GM19043 (cell line): ENCODE measurements at regions not wholly inside any gene's neighbourhood (a gene's known extent, or its start where the extent isn't known, plus 50 kb on each side); places are given as distances from the start of the nearest gene placed in this dataset.
A peak's percentile ranks its signal among the peaks of the same experiment; 100 is the strongest.

Source experiments
- ATAC-seq: cut with Tn5 transposase; IDR thresholded peaks from one replicate; pipeline ENCODE4 v1.9.1; 2021; ENCODE audit warnings: low read depth; ENCODE audit not compliant: unreplicated experiment

DNA sequence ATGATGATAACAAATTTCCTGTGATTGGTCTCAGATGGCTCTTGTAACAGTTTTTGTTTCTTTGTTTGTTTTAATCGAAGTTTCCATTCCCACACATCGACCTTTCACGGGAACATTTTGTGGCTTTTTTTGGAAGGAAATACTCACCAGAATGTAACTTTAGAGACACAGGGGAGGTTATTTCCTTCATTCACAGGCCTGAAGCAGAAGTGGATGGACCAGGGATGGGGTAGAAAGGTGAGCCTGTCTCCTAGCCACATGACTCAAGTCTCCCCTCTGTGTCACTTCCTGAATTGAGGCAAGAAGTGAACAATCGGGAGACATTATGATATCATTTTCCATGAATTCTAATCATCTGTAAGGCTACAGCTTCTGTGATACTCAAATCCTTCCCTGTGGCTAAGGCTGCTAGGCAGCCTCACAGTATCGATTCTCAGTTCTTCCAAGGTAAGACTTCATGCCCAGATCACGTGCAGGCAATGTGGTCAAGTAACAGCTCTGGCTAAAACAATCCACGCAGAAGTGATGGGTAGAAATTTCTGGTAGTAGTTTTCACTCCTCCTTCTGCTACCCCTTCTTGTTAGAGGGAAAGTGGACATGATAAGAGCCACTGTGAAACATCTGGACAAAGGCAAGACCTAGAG is 203.9 kb upstream of the NEBL start:
- no peak for ATAC-seq

- ATAC-seq, result no peak
These were observed 203.1 kb upstream of the NEBL start for GRCh38 chr10:21100190-21100589.

DNA sequence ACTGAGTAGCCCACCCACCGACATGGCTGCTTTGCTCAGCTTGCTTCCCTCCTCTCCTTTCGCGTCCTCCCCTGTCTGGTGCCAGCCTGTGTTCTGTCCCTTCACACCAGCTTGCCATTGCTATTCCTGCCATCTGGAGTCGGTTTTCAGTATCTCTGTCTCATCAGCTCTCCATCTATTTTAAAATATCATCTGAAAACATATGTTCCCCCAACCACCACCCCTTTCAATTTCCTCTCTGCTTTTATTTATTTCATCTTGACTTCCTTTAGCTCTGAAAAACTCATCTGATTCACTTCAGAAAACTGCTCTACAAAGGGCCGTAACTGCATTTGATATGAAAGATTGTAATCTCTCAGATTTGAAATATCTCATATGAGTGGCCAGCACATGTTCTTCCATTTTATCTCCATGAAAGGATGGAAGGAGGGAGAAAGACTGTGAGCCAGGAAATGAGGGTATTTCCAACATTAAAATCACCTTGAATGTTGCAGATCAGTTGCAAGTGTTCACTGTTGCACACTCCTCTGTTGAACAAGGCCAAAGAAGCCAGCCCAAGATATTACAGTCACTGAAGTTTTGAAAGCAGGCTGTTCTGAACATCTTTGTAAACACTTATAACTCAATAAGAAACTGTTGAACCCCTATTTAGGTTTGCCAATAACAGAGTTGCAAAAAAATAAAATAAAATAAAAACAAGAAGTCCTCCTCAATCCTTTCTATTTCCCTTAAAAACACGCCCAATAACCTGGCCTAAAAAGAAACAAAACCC is 202.4 kb upstream of the NEBL start:
- no peak for ATAC-seq

GRCh38 chr10:21097926-21098355 is 200.8 kb upstream of the NEBL start:
- no peak for ATAC-seq

DNA sequence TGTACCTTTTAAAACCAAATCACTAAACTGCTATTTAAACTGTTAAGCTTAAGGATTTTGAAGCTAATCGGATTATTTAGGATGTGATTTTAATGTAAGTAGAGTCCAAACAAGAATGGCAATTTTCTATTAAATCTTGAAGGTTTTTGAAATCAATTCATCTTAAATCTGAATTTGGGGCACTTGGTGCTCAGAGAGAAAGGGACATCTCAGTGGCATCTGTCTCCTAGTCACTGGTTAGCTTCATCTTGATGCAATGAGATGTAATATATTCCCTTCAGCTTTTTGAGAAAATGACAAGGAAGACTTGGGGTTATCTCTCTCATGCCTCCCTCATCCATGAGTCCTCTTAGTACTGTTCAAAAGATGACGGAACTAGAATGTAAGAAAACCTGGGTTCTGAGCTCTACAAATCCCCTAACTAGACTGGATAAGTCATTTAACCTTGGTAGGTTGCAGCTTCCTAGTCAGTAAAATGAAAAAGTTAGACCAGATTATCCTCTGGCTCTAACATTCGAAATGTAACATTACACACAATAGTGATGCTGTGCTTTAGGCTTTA is 198.5 kb upstream of the NEBL start:
- ATAC-seq, result no peak

DNA sequence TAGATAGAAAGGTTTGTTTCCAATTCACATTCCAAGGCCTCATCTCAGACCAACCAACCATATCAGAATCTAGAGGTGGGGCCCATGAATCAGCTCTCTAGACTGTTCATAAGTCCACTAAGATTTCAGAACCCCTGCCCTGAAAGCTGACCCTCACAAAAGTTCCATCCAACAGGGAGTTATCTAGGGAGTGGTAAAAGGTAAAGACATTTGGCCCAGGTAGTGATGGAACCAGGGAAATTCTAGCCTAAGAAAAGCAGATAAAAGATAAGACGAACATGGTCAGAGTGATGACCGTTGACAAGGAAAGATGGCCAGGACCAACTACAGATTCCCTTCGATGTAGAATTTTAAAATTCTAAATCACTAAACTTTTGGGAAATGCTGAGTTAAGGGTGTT is 198.0 kb upstream of the NEBL start:
- no peak for ATAC-seq

DNA sequence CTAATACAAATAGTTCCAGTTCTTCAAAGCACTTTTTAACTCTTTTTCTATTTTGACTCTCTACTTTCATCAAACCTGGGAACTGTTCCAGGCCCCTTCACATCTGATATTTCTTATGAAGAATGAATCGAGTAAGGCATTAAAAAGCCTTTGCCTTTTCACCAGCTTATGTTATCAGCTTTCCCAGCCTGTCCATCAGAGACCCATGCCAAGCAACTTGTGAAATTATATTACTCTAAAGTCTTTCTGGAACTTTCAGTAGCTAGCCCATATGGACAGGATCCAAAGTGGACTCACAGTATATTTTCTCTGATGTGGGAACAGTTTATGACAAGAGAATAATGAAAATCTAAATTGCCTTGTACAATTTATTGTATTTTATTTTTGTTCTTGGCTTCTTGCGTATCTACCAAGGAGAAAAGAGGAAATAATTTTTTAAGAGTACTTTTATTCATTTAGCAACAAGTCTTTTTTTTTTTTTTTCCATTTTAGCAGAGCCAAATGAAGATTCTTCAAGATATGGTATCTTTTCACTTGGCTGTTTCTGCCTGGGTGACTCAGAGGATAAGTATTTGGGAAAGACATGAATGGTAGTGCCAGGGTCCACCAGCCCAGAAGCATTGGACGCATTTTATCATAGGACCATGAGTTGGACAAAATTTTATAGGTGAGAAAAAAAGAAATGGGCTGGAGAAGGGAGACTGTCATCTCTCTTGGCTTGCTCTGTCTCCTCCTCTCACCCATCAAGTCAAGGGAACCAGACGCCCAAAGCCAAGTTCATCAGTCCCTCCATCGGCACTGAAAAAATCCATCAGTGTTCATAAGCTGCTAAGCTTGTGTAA is 195.8 kb upstream of the NEBL start:
- no peak for ATAC-seq

- ATAC-seq, result no peak
These were observed 193.5 kb upstream of the NEBL start for GRCh38 chr10:21090609-21091082.

- ATAC-seq, result no peak
These were observed 190.4 kb upstream of the NEBL start for GRCh38 chr10:21087476-21087875.

DNA sequence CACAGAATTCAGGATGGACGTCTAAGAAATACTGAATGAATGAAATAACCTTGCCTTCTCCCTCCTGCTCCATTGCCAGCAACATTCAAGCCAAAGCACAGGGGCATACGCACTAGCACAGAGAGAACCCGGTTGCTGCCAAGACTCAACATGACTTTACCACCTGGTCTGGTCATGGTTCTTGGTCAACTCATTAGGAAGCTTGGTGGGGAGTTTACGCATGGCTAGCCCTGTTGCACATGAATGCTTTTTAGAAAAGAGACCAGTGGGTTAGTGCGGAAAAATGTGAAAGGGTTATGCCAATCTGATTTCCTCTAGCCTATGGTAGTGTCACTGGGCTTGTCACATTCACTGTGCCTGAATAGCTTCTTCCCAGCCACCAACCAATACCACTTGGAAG is 187.6 kb upstream of the NEBL start:
- no peak for ATAC-seq

DNA sequence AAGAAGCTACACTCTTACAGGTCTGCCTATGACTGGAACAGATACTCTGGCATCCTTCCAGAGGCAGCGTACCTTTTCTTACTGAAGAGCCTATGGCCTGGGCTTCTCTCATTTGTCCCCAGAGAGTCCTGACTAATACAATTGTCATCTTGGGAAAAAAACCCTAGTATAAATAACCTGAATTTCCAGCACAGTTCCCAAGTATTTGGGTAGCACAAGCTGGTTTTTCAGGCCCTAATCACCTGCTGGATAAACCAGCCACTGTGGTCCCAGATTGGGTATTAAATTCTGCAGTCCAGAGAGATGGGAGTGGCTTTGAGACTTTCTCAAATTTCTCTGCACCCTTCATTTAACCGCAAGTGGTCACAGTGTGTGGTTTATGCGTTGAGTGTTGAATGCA is 186.8 kb upstream of the NEBL start:
- no peak for ATAC-seq

DNA sequence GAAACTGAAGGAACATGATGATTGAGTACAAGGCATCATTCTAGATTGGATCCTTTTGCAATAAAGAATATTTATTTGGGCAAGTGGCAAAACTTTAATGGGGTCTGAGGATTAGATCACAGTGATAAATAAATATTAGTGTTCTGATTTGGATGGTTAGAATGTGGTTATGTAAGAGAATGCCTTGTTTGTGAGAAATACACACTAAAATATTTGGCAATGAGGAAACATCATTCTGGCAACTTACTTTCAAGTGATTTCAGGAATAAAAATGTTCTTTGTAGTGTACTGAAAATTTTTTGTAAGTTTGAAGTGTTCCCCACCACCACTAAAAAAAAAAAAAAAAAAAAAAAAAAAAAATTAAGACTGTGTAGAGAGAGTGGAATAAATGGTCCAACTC is 185.1 kb upstream of the NEBL start:
- ATAC-seq, result no peak

DNA sequence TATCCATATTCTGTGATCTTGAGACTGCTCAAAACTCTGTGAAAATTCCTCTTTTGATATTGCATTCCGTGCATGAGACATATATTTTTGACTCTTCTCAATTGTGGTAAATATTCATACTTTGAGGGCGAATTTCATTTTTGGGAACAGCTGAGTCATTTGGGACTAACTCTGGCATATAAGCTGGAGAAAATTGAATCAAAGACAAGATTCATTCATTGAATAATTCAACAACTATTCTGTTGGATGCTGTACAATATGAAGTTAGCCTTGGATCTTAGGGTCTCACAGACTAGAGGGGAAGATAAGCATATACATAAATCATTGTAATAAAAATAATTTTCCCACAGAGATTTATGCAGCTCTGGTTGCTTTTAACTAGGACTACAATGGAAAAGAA is 183.2 kb upstream of the NEBL start:
- ATAC-seq, result no peak

DNA sequence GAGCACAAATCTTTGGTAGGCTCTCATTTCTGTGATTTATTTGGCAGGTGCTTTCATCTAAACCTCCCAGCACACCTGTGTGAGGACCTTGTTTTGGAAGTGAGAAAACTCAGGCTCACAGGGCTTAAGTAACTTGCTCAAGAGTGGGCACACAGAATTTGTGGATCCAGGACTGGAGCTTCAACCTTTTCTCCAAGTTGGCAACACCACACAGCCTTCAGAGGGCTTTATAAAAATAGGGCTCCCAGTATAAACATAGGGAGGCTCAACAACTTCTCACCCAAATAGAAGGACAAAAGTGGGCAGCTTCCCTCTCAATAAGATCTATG is 182.2 kb upstream of the NEBL start:
- ATAC-seq, result no peak

GRCh38 chr10:21078410-21079329 is 181.6 kb upstream of the NEBL start:
- peak; percentile 82 for ATAC-seq

GRCh38 chr10:21077681-21078080 is 180.6 kb upstream of the NEBL start:
- no peak for ATAC-seq

- no peak for ATAC-seq
These were observed 179.3 kb upstream of the NEBL start for GRCh38 chr10:21076381-21076780.

DNA sequence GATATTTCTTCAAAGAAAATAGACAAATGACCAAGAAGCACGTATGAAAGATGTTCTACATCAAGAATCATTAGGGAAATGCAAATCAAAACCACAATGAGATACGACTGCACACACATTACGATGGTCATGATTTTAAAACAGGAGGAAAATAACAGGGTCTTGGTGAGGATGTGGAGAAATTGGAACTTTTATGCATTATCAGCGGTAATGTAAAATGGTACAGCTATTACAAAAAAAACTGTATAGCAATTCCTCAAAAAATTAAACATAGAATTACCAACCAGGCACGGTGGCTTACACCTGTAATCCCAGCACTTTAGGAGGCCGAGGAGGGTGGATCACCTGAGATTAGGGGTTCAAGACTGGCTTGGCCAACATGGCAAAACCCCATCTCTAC is 178.8 kb upstream of the NEBL start:
- no peak for ATAC-seq

GRCh38 chr10:21071001-21071673 is 174.0 kb upstream of the NEBL start:
- ATAC-seq, result no peak
